ENCODE measurements at regions not wholly inside any gene's neighbourhood (a gene's known extent, or its start where the extent isn't known, plus 50 kb on each side); places are given as distances from the start of the nearest gene placed in this dataset.
"Not testable (repeated sequence)": the region's sequence is repeated elsewhere in the genome, so short reads cannot be mapped to it uniquely, and the experiment has no call there.

GRCh38 chr3:59360312-59360711 lies 310.5 kb upstream of the CFAP20DC start:
- DNase-seq (ENCODE audit: low read depth in 2 of 2) = not testable (repeated sequence)

DNA sequence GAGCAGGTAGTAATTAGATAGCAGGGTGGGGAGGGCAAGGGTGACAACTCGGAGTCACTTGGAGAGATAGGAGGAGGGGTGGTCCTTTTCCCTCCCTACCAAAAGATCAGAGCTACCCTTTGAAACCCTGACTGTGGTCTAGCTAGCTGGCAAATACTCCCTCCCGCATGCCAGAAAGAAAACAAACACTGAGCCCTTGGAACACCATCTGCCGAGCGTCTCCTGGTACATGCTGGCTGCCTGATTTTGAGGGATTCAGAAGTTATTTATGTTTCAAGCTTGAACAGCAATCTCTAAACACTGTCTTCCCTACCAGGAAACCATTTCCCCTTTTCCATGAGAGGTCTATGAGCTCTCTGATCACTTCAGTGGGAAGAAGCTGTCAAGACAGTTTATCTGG lies 291.6 kb upstream of the CFAP20DC start:
- DNase-seq (ENCODE audit: low read depth in 2 of 2) = no peak

- no peak for DNase-seq (ENCODE audit: low read depth in 2 of 2)
Observed at GRCh38 chr3:59339818-59340217, 290.0 kb upstream of the CFAP20DC start.

- DNase-seq (ENCODE audit: low read depth in 2 of 2) = no peak
Observed at GRCh38 chr3:59338934-59339333, 289.1 kb upstream of the CFAP20DC start.

DNA sequence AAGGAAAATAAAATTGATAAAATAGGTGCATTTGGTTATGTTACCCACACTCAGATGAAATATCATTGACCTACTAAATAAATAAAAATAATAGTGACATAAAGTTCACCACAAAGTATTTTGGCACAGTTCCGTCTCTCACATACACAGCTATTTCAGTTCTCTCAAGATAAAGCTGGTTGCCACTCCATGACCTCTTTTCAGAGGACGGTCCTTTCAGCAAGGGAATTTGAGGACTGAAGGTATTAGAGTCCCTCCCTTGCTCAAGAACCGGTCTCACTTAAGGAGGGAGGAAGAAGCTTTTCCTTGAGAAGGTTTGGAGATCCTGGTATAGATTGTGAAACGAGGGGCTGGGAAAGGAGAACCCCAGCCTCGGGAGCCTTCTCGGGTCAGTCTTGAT lies 285.5 kb upstream of the CFAP20DC start:
- DNase-seq (ENCODE audit: low read depth in 2 of 2) = no peak

- DNase-seq (ENCODE audit: low read depth in 2 of 2) = no peak
Observed at GRCh38 chr3:59334585-59334984, 284.8 kb upstream of the CFAP20DC start.

GRCh38 chr3:59327376-59327808 lies 277.6 kb upstream of the CFAP20DC start:
- DNase-seq (ENCODE audit: low read depth in 2 of 2) = no peak

DNA sequence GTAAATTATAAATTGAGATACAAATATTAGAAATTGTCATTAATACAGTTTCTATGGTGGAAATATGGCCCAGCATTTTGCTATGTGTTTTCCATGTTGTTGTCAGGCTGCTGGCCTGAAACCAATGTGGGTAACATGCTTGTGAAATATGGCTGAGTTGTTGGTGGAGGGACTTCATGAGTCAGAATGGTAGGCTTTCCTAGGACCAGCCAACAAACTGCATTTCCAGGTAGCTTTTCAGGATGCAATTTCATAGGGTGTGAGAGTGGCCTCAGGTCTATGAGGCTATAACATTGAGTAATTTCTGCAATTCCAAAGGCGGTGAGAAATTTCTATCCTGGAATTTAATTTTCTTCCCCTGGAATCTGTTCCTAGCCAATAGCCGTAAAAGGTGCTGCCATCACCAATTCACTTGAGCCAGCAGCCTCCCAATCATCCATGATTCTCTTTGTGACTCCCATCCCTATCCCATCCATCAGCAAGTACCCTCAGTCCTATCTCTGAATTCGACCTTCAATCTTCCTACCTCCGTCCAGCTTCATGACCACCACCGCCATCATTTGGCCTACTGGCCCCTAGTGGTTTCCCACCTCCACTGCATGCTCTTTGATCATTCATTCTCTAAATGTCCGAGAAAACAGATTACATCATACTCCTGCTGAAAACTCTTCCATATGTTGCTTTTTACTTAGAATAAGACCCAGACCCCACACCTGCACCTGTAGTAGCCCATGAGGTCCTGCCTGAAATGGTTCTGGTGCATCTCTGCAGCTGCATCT lies 276.6 kb upstream of the CFAP20DC start:
- DNase-seq (ENCODE audit: low read depth in 2 of 2) = no peak

GRCh38 chr3:59321881-59322540 lies 272.2 kb upstream of the CFAP20DC start:
- DNase-seq (ENCODE audit: low read depth in 2 of 2) = no peak

- no peak for DNase-seq (ENCODE audit: low read depth in 2 of 2)
Observed at GRCh38 chr3:59320080-59320479, 270.3 kb upstream of the CFAP20DC start.

DNA sequence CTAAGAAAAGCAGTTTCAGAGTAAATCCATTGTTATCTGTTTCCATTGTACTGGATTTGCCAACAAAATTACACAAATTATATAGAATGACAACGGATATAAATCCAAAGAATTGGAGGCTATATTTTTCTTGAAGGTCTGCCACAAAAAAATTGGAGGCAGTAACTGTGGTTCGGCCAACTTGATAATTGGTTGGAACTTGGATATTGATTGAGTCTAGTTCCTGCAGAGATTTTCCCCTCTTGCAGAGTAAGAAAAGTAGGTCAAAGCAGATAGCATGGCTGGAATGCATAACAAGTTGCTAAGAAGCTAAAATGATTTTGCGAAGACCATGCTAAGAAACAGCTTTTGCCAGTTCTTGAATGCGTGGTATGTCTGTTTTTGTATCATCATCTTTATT lies 269.6 kb upstream of the CFAP20DC start:
- no peak for DNase-seq (ENCODE audit: low read depth in 2 of 2)

DNA sequence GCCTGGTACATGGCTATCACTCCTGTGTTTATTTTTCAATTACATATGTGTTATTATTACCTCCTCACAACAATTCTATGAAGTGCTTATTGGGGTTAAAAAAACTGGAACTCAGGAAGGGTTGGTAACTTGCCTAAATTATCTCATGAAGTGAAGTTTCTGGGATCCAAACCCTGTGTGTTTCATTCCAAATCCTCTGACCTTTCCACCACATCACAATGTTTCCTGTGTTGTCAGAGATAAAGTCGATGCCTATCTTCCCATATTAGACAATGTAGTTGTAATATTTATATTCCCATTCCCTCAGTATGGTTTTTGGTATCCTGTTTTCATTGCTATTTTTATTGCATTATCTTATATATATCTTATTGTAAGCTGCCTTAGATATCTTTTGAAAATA lies 269.1 kb upstream of the CFAP20DC start:
- no peak for DNase-seq (ENCODE audit: low read depth in 2 of 2)

- no peak for DNase-seq (ENCODE audit: low read depth in 2 of 2)
Observed at GRCh38 chr3:59317386-59317785, 267.6 kb upstream of the CFAP20DC start.

DNA sequence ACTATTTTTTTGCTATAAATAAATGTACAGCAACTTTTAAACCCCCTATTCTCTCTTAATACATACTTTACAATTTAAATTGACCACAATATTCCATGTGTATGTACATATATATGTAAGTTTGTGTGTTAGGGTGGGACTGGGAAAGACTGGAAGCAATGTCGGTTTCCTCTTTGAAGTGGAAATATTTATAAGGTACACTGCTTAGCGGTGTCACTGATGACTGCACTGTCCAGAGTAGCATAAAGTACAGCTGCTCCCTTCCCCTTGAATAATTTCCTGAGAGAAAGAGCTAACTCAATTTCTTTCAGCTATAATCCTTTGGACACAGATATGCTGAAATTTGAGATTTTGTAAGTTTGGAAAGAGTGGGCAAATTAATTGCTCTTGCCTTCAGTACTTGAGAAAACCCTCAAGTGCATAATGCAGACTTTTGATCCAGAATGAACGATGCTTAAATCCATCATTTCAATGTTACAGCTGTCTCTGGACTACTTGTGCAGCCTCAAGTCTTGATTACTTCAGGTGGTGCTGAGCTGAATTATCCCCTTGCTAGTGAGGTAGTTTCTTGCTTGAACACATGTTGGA lies 267.0 kb upstream of the CFAP20DC start:
- no peak for DNase-seq (ENCODE audit: low read depth in 2 of 2)

DNA sequence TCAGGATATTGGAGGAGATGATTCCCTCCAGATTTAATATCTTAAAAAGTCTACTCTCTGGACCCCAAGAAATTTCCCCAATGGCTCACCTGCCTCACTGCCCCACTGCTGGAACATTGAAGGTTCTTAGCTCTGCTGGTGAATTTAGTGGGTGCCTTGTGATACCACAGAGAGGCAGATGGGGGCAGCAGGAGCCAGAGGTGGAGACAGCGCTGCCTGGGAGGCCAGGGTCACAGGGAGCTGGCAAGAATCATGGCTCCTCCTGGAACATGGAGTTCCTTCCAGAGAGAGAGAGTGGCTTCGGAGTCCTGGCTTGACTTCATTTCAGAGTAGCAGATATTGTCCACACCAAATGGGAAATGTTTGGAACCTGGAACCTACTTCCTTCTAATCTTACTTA lies 263.5 kb upstream of the CFAP20DC start:
- peak in 1 of 2 donors; percentile 24 for DNase-seq (ENCODE audit: low read depth in 2 of 2)

GRCh38 chr3:59311231-59311630 lies 261.4 kb upstream of the CFAP20DC start:
- no peak for DNase-seq (ENCODE audit: low read depth in 2 of 2)

DNA sequence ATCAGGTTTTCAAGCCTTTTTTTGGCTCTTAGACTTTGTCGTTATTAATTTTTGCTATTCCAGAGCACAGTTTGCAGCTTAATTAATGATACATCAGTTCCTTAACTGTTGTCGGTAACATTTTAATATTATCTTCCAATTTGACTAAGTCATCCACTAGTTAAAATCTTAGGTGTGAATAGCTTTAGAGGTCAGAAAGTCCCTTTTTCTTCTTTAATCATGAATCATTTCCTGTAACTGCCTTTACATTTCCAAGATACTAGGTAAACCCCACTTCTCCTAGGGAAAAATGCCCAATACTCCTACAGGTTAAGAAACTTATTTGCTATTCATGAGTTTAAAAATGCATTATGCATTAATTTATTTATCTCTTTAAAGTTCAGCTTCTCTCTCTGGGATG lies 260.9 kb upstream of the CFAP20DC start:
- no peak for DNase-seq (ENCODE audit: low read depth in 2 of 2)

GRCh38 chr3:59308684-59309083 lies 258.9 kb upstream of the CFAP20DC start:
- DNase-seq (ENCODE audit: low read depth in 2 of 2) = no peak

DNA sequence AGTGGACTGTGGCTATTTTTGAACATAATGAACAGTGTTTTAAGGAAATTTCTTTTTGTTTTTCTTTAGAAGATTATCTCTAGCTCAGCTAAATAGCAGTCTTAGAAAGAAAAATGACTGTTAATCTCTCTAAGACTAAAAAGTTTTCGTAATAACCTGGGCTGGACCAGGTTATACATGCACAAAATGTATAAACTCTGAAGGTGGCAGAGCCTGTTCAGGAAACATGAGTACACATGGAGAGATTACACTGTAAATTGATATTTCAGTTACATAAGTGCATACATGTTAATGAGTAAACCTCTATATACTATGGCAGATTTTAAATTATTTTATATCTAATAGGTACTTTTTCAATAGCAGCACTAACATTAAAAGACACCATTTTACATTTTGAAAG lies 258.2 kb upstream of the CFAP20DC start:
- no peak for DNase-seq (ENCODE audit: low read depth in 2 of 2)

DNA sequence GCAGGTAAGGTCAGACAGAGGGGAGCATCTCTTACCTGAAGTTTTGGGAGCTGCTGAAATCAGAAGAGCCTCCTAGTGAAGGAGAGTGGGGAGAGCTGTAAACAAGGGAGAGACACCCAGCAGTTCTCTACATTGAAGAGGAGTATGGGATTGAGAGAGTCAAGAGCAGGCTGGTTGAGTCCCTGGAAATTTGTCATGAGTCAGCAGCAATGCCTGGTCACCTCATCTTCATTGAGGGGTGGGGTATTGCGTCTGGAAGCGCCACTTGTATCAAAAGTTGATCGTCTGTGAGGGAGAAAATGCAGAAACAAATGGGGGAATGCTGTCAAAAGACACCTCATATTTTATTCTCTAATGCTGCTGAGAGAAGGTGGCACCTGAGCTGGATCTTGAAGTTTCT lies 256.6 kb upstream of the CFAP20DC start:
- no peak for DNase-seq (ENCODE audit: low read depth in 2 of 2)

- DNase-seq (ENCODE audit: low read depth in 2 of 2) = no peak
Observed at GRCh38 chr3:59304296-59304695, 254.5 kb upstream of the CFAP20DC start.

GRCh38 chr3:59303452-59303851 lies 253.6 kb upstream of the CFAP20DC start:
- no peak for DNase-seq (ENCODE audit: low read depth in 2 of 2)

DNA sequence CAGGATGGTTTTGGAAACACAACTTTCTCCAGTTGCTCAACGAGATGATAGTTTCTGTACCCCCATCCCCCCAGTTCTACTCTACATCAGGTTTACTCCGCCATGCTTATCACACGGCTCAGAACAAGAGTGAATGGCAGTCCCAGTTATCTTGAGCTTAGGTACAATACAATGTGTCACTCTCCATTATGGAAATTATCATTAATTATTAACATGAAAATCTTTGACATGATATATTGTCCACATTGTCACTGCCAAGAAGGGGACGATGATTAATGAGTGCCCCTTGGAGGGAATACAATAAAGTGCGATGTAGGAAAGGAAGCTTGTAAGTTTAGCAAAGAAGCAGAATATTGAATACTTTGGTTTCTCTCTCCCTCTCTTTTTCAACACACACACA lies 252.6 kb upstream of the CFAP20DC start:
- DNase-seq (ENCODE audit: low read depth in 2 of 2) = no peak
